NCI-H1048 (cell line): ENCODE measurements at regions not wholly inside any gene's neighbourhood (a gene's known extent, or its start where the extent isn't known, plus 50 kb on each side); places are given as distances from the start of the nearest gene placed in this dataset.
"Not testable (repeated sequence)": the region's sequence is repeated elsewhere in the genome, so short reads cannot be mapped to it uniquely, and the experiment has no call there.

Experiments
- DNase-seq: peaks from one replicate; lab custom pipeline; 2025; lab: John Stamatoyannopoulos, UW

GRCh38 chr3:38966811-38967692, 84.7 kb downstream of the SCN11A start:
- DNase-seq, result no peak

DNA sequence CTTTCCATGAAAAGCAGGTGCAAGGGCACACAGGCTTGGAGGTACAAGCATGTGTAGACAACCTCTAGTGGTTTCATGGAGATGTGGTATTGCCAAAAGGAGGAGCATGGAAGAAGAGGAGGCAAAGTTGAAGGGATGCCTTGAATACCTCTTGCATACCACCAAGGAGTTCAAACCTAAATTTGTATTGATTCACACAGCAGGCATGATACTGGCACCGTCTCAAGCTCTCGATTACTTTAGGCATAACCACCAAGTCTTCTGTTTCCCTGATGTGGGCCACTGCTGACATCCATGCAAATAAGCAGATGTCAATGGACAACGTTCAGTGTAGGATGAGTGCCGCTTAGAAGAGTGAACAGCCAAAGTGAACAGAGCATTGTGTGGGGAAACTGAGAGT, 87.1 kb downstream of the SCN11A start:
- no peak for DNase-seq

- DNase-seq, result no peak
These were observed 87.5 kb downstream of the SCN11A start for GRCh38 chr3:38964204-38964603.

DNA sequence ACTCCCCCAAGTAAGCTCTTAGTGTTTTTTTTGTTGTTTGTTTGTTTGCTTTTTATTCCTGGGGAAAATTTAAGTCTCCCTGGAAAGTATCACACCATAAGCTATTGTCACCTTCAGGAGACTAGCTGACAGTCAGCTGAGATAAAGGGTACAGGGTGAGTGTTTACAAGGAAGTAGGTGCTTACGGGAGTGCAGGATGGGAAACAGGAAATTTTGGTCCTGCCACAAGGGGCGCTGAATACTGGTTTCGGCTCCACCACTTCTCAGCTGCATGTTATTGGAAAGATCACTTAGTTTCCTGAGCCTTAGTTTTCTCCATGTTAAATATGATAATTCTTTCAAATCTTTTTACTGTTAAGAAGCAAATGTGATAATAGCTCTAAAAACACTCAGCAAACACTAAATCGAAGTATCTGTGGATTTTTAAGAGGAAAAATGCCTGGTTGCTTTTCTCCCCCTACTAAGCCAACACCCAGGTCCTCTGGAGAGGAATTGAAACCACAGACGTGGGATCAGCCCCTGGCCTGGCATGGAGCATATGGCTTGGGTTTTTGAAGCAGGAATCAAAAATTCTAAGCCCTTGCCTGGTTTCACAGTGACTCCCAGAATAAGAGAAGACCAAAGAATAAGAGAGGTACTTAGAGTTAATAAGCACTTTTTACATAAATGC, 90.7 kb downstream of the SCN11A start:
- no peak for DNase-seq

GRCh38 chr3:38960042-38960622, 91.6 kb downstream of the SCN11A start:
- DNase-seq, result no peak

GRCh38 chr3:38958026-38958720, 93.6 kb downstream of the SCN11A start:
- DNase-seq, result no peak

DNA sequence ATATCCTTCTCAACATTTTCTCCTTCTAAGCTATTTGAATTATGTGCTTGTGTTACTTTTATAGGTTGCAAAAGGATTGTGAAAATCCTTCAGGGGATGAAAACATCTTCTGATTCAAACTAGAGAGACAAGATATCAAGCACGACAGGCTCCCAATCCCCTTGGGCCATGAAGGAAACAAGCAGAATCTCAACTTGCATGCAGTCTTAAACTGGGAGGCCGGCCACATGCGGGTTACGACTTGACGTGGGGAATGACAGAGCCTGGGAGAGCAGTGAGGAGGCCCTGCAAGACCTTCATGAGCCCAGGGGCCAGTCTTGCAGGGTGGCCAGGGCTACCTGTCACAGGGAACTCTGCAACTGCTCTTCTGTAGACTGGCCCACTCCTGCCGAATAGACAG, 94.4 kb downstream of the SCN11A start:
- DNase-seq, result no peak

GRCh38 chr3:38952721-38953120, 99.0 kb downstream of the SCN11A start:
- no peak for DNase-seq

DNA sequence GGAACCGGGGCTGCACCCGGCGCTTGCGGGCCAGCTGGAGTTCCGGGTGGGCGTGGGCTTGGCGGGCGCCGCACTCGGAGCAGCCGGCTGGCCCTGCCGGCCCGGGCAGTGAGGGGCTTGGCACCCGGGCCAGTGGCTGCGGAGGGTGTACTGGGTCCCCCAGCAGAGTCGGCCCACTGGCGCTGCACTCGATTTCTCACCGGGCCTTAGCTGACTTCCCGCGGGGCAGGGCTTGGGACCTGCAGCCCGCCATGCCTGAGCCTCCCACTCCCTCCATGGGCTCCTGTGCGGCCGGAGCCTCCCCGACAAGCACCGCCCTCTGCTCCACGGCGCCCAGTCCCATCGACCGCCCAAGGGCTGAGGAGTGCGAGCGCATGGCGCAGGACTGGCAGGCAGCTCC, 100.6 kb downstream of the SCN11A start:
- DNase-seq, result not testable (repeated sequence)

- DNase-seq, result no peak
These were observed 101.2 kb downstream of the SCN11A start for GRCh38 chr3:38950581-38950980.

- no peak for DNase-seq
These were observed 101.8 kb downstream of the SCN11A start for GRCh38 chr3:38949994-38950393.

DNA sequence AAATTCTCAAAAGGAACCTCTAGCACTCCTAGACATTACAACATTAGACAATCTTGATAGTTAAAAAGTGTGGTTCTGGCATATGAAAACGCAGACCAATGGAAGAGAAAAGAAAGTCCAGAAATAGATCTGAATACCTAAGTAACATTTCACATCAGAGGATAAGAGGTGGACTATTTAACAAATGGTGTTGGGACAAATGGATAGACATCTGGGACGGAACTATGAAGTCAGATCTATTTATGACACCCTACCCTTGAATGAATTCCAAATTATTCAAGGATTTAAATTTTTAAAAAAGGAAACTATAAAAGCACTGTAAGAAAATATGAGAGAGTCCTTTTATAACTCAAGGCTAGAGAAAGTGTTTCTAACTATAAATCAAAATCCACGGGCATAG, 111.3 kb downstream of the SCN11A start:
- no peak for DNase-seq

DNA sequence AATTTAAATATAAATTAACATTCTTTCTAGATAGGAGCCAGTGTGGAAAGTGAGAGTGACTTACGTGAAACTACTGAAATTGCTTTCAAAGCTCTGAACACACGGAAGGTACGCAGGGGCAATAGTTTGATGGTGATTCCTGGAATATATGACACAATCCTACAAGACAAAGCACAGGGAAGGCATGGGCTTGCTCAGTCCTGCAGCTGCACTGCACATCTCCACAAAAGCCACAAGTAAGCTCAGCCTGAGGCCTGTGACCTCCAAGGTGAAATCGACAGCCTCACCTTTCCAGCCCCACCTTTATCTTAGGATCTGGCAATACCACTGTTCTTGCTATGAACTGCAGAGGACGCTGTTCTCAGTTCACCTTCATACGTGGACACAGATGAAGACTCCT, 109.3 kb upstream of the SCN10A start:
- no peak for DNase-seq

GRCh38 chr3:38916706-38917105, 100.7 kb upstream of the SCN10A start:
- DNase-seq, result no peak

- no peak for DNase-seq
These were observed 91.4 kb upstream of the SCN10A start for GRCh38 chr3:38907426-38907825.

GRCh38 chr3:38890426-38890825, 74.4 kb upstream of the SCN10A start:
- no peak for DNase-seq

DNA sequence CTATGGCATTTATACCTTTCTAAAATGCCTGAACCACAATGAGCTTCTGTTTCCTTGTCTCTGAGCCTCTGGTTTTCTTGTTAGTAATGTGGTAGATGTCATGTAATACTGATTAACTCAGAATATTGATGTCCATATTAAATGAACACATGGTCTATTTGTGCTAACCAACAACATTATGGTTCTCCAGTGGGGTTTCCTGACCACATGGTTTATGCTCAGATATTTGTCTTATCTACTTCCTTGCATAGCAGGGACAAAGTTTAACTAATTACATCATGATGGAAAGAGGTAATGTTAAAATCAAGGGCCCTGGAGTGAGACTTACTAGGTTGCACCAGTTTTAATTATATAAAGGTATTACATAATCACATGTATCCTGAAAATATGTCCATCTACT, 62.6 kb upstream of the SCN10A start:
- DNase-seq, result no peak
